Body of pancreas (tissue), 4 donors: ENCODE measurements at regions not wholly inside any gene's neighbourhood (a gene's known extent, or its start where the extent isn't known, plus 50 kb on each side); places are given as distances from the start of the nearest gene placed in this dataset.

ENCODE experiments used
- POLR2A ChIP-seq, 3 donors: fragments of 450-650 bp; IDR thresholded peaks; one replicate each; pipeline ENCODE4 v1.6.1; 2016; ENCODE audit warnings: antibody characterized with exemption in 3 of 3, mild to moderate bottlenecking in 2 of 3
- TF ChIP-seq, protein P1 (sequence below), 7 experiments: fragments of 450-650 bp in 4 of 7; fragments of 200-600 bp in 3 of 7; sonication (generic) in 3 of 7; IDR thresholded peaks; one replicate each; pipeline ENCODE4 v1.5.1; 2016 to 2019; ENCODE audit warnings: antibody characterized with exemption in 7 of 7

GRCh38 chrX:96502507-96502906 lies 182.1 kb upstream of the DIAPH2 start:
- no peak for TF ChIP-seq POLR2A (IDR thresholded peaks at IDR 0.05)
- TF ChIP-seq, protein P1, sequence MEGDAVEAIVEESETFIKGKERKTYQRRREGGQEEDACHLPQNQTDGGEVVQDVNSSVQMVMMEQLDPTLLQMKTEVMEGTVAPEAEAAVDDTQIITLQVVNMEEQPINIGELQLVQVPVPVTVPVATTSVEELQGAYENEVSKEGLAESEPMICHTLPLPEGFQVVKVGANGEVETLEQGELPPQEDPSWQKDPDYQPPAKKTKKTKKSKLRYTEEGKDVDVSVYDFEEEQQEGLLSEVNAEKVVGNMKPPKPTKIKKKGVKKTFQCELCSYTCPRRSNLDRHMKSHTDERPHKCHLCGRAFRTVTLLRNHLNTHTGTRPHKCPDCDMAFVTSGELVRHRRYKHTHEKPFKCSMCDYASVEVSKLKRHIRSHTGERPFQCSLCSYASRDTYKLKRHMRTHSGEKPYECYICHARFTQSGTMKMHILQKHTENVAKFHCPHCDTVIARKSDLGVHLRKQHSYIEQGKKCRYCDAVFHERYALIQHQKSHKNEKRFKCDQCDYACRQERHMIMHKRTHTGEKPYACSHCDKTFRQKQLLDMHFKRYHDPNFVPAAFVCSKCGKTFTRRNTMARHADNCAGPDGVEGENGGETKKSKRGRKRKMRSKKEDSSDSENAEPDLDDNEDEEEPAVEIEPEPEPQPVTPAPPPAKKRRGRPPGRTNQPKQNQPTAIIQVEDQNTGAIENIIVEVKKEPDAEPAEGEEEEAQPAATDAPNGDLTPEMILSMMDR (IDR thresholded peaks at IDR 0.05): no peak
